Esophagus squamous epithelium (tissue), 5 donors: ENCODE measurements at regions not wholly inside any gene's neighbourhood (a gene's known extent, or its start where the extent isn't known, plus 50 kb on each side); places are given as distances from the start of the nearest gene placed in this dataset.

ENCODE experiments used
- DNase-seq: peaks from one replicate; lab custom pipeline; 2025; lab: John Stamatoyannopoulos, UW
- H3K27ac ChIP-seq, 4 donors: fragments of 200-600 bp; sonication (generic); one replicate each; pipeline ENCODE4 v1.5.1; 2016 to 2019; ENCODE audit warnings: mild to moderate bottlenecking in 1 of 4
- H3K27me3 ChIP-seq, 4 donors: fragments of 200-600 bp; sonication (generic); 1 replicate in 3 of 4; 2 replicates in 1 of 4; pipeline versions ENCODE4 v1.5.1 to v1.6.0; 2017 to 2021; ENCODE audit warnings: antibody characterized with exemption in 1 of 4
- H3K36me3 ChIP-seq, 3 donors: fragments of 200-600 bp; sonication (generic); one replicate each; pipeline ENCODE4 v1.5.1; 2016 to 2019
- H3K4me1 ChIP-seq, 3 donors: fragments of 200-600 bp; sonication (generic); one replicate each; pipeline ENCODE4 v1.5.1; 2017 to 2019
- H3K4me3 ChIP-seq, 4 donors: fragments of 200-600 bp; sonication (generic); 1 replicate in 3 of 4; 2 replicates in 1 of 4; pipeline ENCODE4 v1.5.1; 2016 to 2019; ENCODE audit warnings: mild to moderate bottlenecking in 2 of 4, moderate library complexity in 1 of 4
- H3K9me3 ChIP-seq, 3 donors: fragments of 200-600 bp; sonication (generic); one replicate each; pipeline ENCODE4 v1.5.1; 2016 to 2019
- POLR2A ChIP-seq, 4 donors: fragments of 450-650 bp; IDR thresholded peaks; one replicate each; pipeline ENCODE4 v1.6.1; 2017; ENCODE audit warnings: antibody characterized with exemption in 4 of 4, mild to moderate bottlenecking in 4 of 4, moderate library complexity in 3 of 4
- WGBS, 2 donors: methylation state at CpG; one replicate each; pipeline ENCODE4 v1.1.5; 2018; 5-methylcytosine and 5-hydroxymethylcytosine counted together
- intact Hi-C: fragments of 100-400 bp; cut with DNase I; formaldehyde crosslinking; loops from one replicate; pipeline ENCODE4 v1.15.0; 2022
- TF ChIP-seq, protein P1 (sequence below), 6 experiments: fragments of 450-650 bp in 4 of 6; fragments of 200-600 bp in 2 of 6; sonication (generic) in 2 of 6; IDR thresholded peaks; one replicate each; pipeline ENCODE4 v1.5.1; 2016 to 2019; ENCODE audit warnings: antibody characterized with exemption in 6 of 6, mild to moderate bottlenecking in 4 of 6, moderate library complexity in 4 of 6
- donor health status: DM: yes; HTN: yes; CAD: no.

DNA sequence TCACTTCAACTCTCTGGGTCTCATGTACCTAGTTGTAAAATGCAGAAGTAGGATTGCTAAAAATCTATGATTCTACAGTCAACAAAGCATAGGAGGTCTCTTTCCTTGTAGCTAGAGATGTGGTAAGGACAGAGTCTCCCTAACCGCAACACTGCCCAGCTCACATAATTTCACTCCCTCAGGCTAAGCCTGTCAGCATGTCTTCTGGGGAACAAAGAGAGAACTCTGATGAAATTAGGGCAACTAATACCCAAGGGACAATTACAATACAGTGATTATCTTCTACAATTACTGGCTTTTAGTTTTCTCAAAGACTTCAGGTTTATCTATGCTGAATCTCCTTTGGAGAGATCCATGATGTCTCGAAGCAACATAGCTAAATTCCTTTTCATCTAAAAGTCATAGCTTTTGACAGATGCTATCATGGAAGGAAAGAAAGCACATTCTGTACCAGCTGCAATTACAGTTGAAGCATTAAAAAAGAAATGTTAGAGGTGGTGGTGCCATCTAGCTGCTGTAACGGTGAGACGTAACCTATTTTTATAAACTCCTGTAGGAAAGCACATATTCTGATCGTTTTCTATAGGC lies 141.1 kb upstream of the TARS1 start:
- Histone ChIP-seq H3K27me3 (no peaks in the 10 kb centered on the region), H3K4me3 (peak overlapping the region in 1 of 4 donors; percentile 15), H3K4me1 (peaks cover 0 to 15% (median 12%) of the 10 kb centered on the region in 3 donors), H3K9me3 (no peaks in the 10 kb centered on the region), H3K36me3 (no peaks in the 10 kb centered on the region), H3K27ac (peak overlapping the region in 1 of 4 donors; percentile 44)
- 10 to 13% methylated on average over 5 of the region's 5 CpGs for WGBS, 2 donors
- TF ChIP-seq POLR2A (IDR thresholded peaks at IDR 0.05): no peak
- TF ChIP-seq, protein P1, sequence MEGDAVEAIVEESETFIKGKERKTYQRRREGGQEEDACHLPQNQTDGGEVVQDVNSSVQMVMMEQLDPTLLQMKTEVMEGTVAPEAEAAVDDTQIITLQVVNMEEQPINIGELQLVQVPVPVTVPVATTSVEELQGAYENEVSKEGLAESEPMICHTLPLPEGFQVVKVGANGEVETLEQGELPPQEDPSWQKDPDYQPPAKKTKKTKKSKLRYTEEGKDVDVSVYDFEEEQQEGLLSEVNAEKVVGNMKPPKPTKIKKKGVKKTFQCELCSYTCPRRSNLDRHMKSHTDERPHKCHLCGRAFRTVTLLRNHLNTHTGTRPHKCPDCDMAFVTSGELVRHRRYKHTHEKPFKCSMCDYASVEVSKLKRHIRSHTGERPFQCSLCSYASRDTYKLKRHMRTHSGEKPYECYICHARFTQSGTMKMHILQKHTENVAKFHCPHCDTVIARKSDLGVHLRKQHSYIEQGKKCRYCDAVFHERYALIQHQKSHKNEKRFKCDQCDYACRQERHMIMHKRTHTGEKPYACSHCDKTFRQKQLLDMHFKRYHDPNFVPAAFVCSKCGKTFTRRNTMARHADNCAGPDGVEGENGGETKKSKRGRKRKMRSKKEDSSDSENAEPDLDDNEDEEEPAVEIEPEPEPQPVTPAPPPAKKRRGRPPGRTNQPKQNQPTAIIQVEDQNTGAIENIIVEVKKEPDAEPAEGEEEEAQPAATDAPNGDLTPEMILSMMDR (IDR thresholded peaks at IDR 0.05): peak in 5 of 6 experiments; percentile 34 to 60 (median 40)
- DNase-seq: no peak
- intact Hi-C loops: no loop called here

DNA sequence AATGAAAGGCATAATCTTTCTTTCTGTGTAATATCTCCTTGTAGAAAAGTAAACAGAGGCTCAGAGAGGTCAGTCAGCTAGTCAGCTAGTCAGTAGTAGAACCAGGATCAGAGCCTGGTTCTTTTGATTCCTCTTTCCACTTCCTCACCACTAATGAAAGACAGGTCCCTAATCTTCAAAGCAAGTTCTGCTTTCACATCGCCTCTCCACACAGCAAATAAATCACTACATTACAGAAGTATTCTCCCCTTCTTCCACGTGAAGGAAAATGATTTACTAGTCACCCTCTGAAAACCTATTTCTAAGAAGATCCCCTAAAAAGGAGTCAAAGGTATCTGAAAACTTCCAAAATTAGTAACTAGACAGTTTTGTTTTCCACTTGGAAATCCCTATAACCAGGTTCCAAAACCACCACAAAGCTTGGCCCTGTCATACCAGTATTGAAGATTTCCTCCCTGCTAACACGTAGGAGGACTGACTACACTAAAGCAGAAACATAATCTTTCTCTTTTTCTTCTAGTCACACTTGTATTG lies 140.5 kb upstream of the TARS1 start:
- Histone ChIP-seq H3K36me3 (no peaks in the 10 kb centered on the region), H3K9me3 (no peaks in the 10 kb centered on the region), H3K4me1 (peaks cover 0 to 15% (median 12%) of the 10 kb centered on the region in 3 donors), H3K27me3 (no peaks in the 10 kb centered on the region), H3K27ac (peak overlapping the region in 1 of 4 donors; percentile 44), H3K4me3 (peak overlapping the region in 1 of 4 donors; percentile 15)
- intact Hi-C loops: no loop called here
- no peak for TF ChIP-seq POLR2A (IDR thresholded peaks at IDR 0.05)
- TF ChIP-seq, protein P1 (IDR thresholded peaks at IDR 0.05): peak in 2 of 6 experiments; percentile 0 to 3
- 5 to 13% methylated on average over 3 of the region's 3 CpGs for WGBS, 2 donors
- DNase-seq: no peak

DNA sequence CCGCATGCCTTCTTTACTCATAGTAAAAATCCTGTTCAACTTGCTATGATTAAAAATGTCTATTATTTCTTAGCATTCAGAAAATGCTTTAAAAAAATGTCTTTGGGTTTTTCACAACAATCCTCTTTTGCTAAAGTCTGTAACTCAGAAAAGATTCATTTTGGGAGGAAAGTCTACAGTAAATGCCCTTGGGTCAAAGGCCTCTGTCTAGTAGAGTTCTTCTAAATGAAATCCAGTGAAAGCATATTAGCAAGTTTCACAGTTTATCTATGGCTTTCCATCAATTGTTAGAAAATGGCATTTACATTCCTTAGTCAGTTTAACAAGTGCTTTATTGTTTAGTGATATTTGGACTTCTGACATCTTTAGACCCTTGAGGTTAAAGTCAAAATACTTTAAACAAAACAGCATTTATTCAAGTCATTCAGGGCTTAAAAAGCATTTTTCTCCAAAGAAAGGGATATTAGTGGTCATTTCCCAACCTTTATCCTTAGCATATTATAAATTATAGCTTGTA lies 137.1 kb upstream of the TARS1 start:
- TF ChIP-seq, protein P1 (IDR thresholded peaks at IDR 0.05): no peak
- H3K36me3 ChIP-seq: no peaks in the 10 kb centered on the region
- no peak overlapping the region for H3K4me3 ChIP-seq
- intact Hi-C loops: no loop called here
- peaks cover 0 to 22% (median 12%) of the 10 kb centered on the region in 3 donors for H3K4me1 ChIP-seq
- no peak for DNase-seq
- 93 to 95% methylated on average over 1 of the region's 1 CpG for WGBS, 2 donors
- no peaks in the 10 kb centered on the region for H3K27me3 ChIP-seq
- no peaks in the 10 kb centered on the region for H3K9me3 ChIP-seq
- no peak overlapping the region for H3K27ac ChIP-seq

DNA sequence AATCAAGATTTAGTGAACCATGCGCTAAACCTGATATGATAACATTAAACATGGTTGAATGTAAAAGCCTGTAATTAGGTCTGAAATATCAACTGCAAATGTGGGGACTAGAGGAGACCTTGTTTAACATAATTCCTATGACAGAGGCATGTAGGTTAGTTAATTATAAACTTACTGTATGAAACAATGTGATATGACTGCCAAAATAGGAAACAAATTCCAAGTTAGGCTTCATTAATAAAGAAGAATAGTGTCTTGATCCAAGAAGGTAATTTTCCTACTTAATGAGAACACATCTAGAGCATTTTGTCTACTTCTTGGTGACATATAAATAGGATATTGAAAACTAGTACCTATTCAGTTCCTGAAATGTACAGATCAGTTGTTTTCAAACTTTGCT lies 136.2 kb upstream of the TARS1 start:
- 100% methylated on average over 1 of the region's 1 CpG for whole genome bisulfite sequencing, 2 donors
- intact Hi-C loops: no loop called here
- Histone ChIP-seq H3K4me3 (no peak overlapping the region), H3K4me1 (peaks cover 0 to 28% (median 12%) of the 10 kb centered on the region in 3 donors), H3K27ac (no peak overlapping the region), H3K36me3 (no peaks in the 10 kb centered on the region), H3K27me3 (no peaks in the 10 kb centered on the region), H3K9me3 (no peaks in the 10 kb centered on the region)
- DNase-seq: no peak
- TF ChIP-seq, protein P1 (IDR thresholded peaks at IDR 0.05): no peak
- no peak for TF ChIP-seq POLR2A (IDR thresholded peaks at IDR 0.05)

DNA sequence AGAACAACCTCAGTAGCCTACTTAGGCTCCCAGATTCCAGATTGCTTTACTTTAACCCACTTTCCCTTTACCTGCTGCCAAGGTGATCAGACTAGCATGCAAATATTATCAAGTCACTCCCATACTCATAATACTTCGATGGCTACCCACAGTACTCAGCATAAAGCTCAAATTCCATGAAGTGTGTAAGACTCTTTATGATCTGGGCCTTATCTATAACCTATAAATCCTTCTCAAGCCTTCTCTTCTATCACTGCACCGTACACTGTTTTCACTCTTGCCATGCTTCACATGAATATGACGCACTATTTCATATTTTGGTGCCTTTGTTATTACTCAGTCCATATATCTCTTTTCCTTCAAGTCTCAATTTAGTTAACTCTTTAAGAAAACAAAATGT lies 135.2 kb upstream of the TARS1 start:
- TF ChIP-seq, protein P1 (IDR thresholded peaks at IDR 0.05): no peak
- no peak for TF ChIP-seq POLR2A (IDR thresholded peaks at IDR 0.05)
- Histone ChIP-seq H3K27ac (no peak overlapping the region), H3K9me3 (no peaks in the 10 kb centered on the region), H3K36me3 (no peaks in the 10 kb centered on the region), H3K4me3 (no peak overlapping the region), H3K4me1 (peaks cover 0 to 28% (median 8%) of the 10 kb centered on the region in 3 donors), H3K27me3 (no peaks in the 10 kb centered on the region)
- intact Hi-C loops: no loop called here
- DNase-seq: no peak
- WGBS, 2 donors: 84 to 91% methylated on average over 3 of the region's 3 CpGs
